Activated B cell treated with CpG ODN at 0.5 μM for 24 hours (primary cell): ENCODE measurements at regions not wholly inside any gene's neighbourhood (a gene's known extent, or its start where the extent isn't known, plus 50 kb on each side); places are given as distances from the start of the nearest gene placed in this dataset.
"Not testable (repeated sequence)": the region's sequence is repeated elsewhere in the genome, so short reads cannot be mapped to it uniquely, and the experiment has no call there.

Source experiments
- ATAC-seq: fragments of 200-7000 bp; cut with Tn5 transposase; one replicate; pipeline ENCODE4 v1.10.0; 2021; ENCODE audit warnings: low read depth, mild to moderate bottlenecking, moderate library complexity
- CTCF ChIA-PET: fragments of 350-600 bp; sonication (Branson Sonifier 250); formaldehyde crosslinking; loops from one replicate; lab custom pipeline; 2021; ENCODE audit warnings: antibody characterized with exemption; lab: Charles Lee
- POLR2A ChIA-PET: fragments of 350-600 bp; sonication (Branson Sonifier 250); formaldehyde crosslinking; loops from one replicate; lab custom pipeline; 2021; ENCODE audit warnings: antibody characterized with exemption; lab: Charles Lee
- DNase-seq: peaks from one replicate; pipeline ENCODE4 v3.0.0; 2022
- H3K27ac Mint-ChIP-seq: one replicate; pipeline ENCODE4 v1.8.0; 2020; ENCODE audit warnings: mixed read lengths
- H3K27me3 Mint-ChIP-seq: one replicate; pipeline ENCODE4 v1.8.0; 2021; ENCODE audit warnings: mixed read lengths
- H3K36me3 Mint-ChIP-seq: one replicate; pipeline ENCODE4 v1.8.0; 2021; ENCODE audit warnings: low read depth, mixed read lengths
- H3K4me1 Mint-ChIP-seq: one replicate; pipeline ENCODE4 v1.8.0; 2021; ENCODE audit warnings: mixed read lengths
- H3K4me3 Mint-ChIP-seq: one replicate; pipeline ENCODE4 v1.8.0; 2020; ENCODE audit warnings: mild to moderate bottlenecking, mixed read lengths
- H3K9me3 Mint-ChIP-seq: one replicate; pipeline ENCODE4 v1.8.0; 2020; ENCODE audit warnings: mixed read lengths
- CTCF ChIP-seq: fragments of 200-600 bp; IDR thresholded peaks from one replicate; pipeline ENCODE4 v1.8.0; 2022; ENCODE audit warnings: antibody characterized with exemption, mild to moderate bottlenecking
- intact Hi-C: fragments of 100-400 bp; cut with micrococcal nuclease; formaldehyde crosslinking; loops from one replicate; pipeline ENCODE4 v1.15.1; 2024

GRCh38 chr4:42767669-42768068 is 110.8 kb upstream of the ATP8A1 start:
- TF ChIP-seq CTCF = no peak
- POLR2A ChIA-PET = no interaction called here
- H3K27me3 Mint-ChIP-seq = no peaks in the 10 kb centered on the region
- no peak overlapping the region for H3K27ac Mint-ChIP-seq
- H3K4me3 Mint-ChIP-seq = no peak overlapping the region
- H3K9me3 Mint-ChIP-seq = no peaks in the 10 kb centered on the region
- ATAC-seq (no peak), DNase-seq (no peak)
- CTCF ChIA-PET = interaction anchor here (0.6 to 3.5 kb wide), 5 partner anchors 111 to 244 kb away, joined by 3 to 51 read pairs (median 4); partner anchors contain the start of gene ATP8A1
- no peaks in the 10 kb centered on the region for H3K4me1 Mint-ChIP-seq
- H3K36me3 Mint-ChIP-seq = no peaks in the 10 kb centered on the region
- intact Hi-C loops = loop anchor here (1.0 kb wide), 1 partner anchor 199 kb away; no protein-coding TSS in a partner anchor

- no peak overlapping the region for H3K27ac Mint-ChIP-seq
- intact Hi-C loops = no loop called here
- ATAC-seq (no peak), DNase-seq (no peak)
- ChIA-PET CTCF (no interaction called here), POLR2A (no interaction called here)
- no peak overlapping the region for H3K4me3 Mint-ChIP-seq
- no peaks in the 10 kb centered on the region for H3K4me1 Mint-ChIP-seq
- no peaks in the 10 kb centered on the region for H3K36me3 Mint-ChIP-seq
- TF ChIP-seq CTCF = no peak
- H3K27me3 Mint-ChIP-seq = no peaks in the 10 kb centered on the region
- H3K9me3 Mint-ChIP-seq = no peaks in the 10 kb centered on the region
Measured at GRCh38 chr4:42761804-42762203, 104.9 kb upstream of the ATP8A1 start.

- intact Hi-C loops, H3K4me1 Mint-ChIP-seq, H3K27ac Mint-ChIP-seq, POLR2A ChIA-PET, H3K4me3 Mint-ChIP-seq, H3K9me3 Mint-ChIP-seq, H3K27me3 Mint-ChIP-seq, CTCF ChIA-PET, DNase-seq, ATAC-seq, H3K36me3 Mint-ChIP-seq: not testable (repeated sequence)
Measured at GRCh38 chr4:42754965-42755364, 98.1 kb upstream of the ATP8A1 start.

GRCh38 chr4:42751587-42751986 is 94.7 kb upstream of the ATP8A1 start:
- no peak overlapping the region for H3K27ac Mint-ChIP-seq
- no peaks in the 10 kb centered on the region for H3K27me3 Mint-ChIP-seq
- POLR2A ChIA-PET = no interaction called here
- TF ChIP-seq CTCF = no peak
- H3K4me1 Mint-ChIP-seq = no peaks in the 10 kb centered on the region
- H3K36me3 Mint-ChIP-seq = no peaks in the 10 kb centered on the region
- H3K9me3 Mint-ChIP-seq = no peaks in the 10 kb centered on the region
- DNase-seq (no peak), ATAC-seq (no peak)
- intact Hi-C loops = no loop called here
- CTCF ChIA-PET = interaction anchor here (1.0 to 1.2 kb wide), 2 partner anchors 183 kb away, joined by 4 read pairs; no protein-coding TSS in a partner anchor
- H3K4me3 Mint-ChIP-seq = no peak overlapping the region

GRCh38 chr4:42750856-42751255 is 94.0 kb upstream of the ATP8A1 start:
- ATAC-seq (no peak), DNase-seq (no peak)
- no peaks in the 10 kb centered on the region for H3K27me3 Mint-ChIP-seq
- intact Hi-C loops = loop anchor here (1.0 kb wide), 1 partner anchor 183 kb away; no protein-coding TSS in a partner anchor
- H3K27ac Mint-ChIP-seq = no peak overlapping the region
- ChIA-PET CTCF (interaction anchor here (1.0 to 1.3 kb wide), 2 partner anchors 182 to 185 kb away, joined by 3 to 4 read pairs; no protein-coding TSS in a partner anchor), POLR2A (no interaction called here)
- no peaks in the 10 kb centered on the region for H3K4me1 Mint-ChIP-seq
- no peak overlapping the region for H3K4me3 Mint-ChIP-seq
- no peaks in the 10 kb centered on the region for H3K36me3 Mint-ChIP-seq
- H3K9me3 Mint-ChIP-seq = no peaks in the 10 kb centered on the region
- no peak for TF ChIP-seq CTCF

- no peak for DNase-seq
- Mint-ChIP-seq H3K27me3 (no peaks in the 10 kb centered on the region), H3K4me3 (no peak overlapping the region), H3K36me3 (no peaks in the 10 kb centered on the region), H3K4me1 (no peaks in the 10 kb centered on the region), H3K27ac (no peak overlapping the region), H3K9me3 (peaks cover 3% of the 10 kb centered on the region)
- ChIA-PET POLR2A (no interaction called here), CTCF (interaction anchor here (1.3 kb wide), 3 partner anchors 180 to 184 kb away, joined by 3 to 13 read pairs (median 4); no protein-coding TSS in a partner anchor)
- intact Hi-C loops = loop anchor here (1.0 kb wide), 1 partner anchor 182 kb away; no protein-coding TSS in a partner anchor
- ATAC-seq = peak; percentile 60
- TF ChIP-seq CTCF = no peak
Measured at GRCh38 chr4:42750091-42750490, 93.2 kb upstream of the ATP8A1 start.
